NT2/D1 (cell line): ENCODE measurements at regions not wholly inside any gene's neighbourhood (a gene's known extent, or its start where the extent isn't known, plus 50 kb on each side); places are given as distances from the start of the nearest gene placed in this dataset.

ENCODE experiments used
- SUZ12 ChIP-seq: IDR thresholded peaks from 2 replicates; pipeline ENCODE4 v1.6.1; 2011; ENCODE audit not compliant: insufficient read length, insufficient read depth; ENCODE audit errors: extremely low read depth
- YY1 ChIP-seq: IDR thresholded peaks from 2 replicates; pipeline ENCODE4 v1.6.1; 2011; ENCODE audit not compliant: insufficient read length, insufficient read depth

- TF ChIP-seq YY1: no peak
- TF ChIP-seq SUZ12: no peak
Measured at GRCh38 chrX:94389044-94389443, 715.0 kb downstream of the FAM133A start.
